DND-41 (cell line): ENCODE measurements at regions not wholly inside any gene's neighbourhood (a gene's known extent, or its start where the extent isn't known, plus 50 kb on each side); places are given as distances from the start of the nearest gene placed in this dataset.

Experiments
- ATAC-seq: fragments of 200-7000 bp; cut with Tn5 transposase; 3 replicates; pipeline ENCODE4 v1.9.1; 2021; ENCODE audit warnings: low read depth; ENCODE audit not compliant: insufficient read depth
- DNase-seq: peaks from one replicate; pipeline ENCODE4 v3.0.0-alpha.2; 2020
- H2AFZ ChIP-seq: 2 replicates; pipeline ENCODE4 v1.6.0; 2012; ENCODE audit warnings: low read depth, low read length
- H3K27ac ChIP-seq: 2 replicates; pipeline ENCODE4 v1.5.1; 2012; ENCODE audit warnings: low read length, inconsistent platforms
- H3K27me3 ChIP-seq: fragments of 200-600 bp; sonication (generic); 2 replicates; pipeline ENCODE4 v1.6.0; 2012; ENCODE audit warnings: low read length, mild to moderate bottlenecking, inconsistent platforms; ENCODE audit not compliant: insufficient read depth, poor library complexity
- H3K36me3 ChIP-seq: 2 replicates; pipeline ENCODE4 v1.5.1; 2012; ENCODE audit warnings: low read length, inconsistent platforms; ENCODE audit not compliant: insufficient read depth
- H3K4me1 ChIP-seq: 2 replicates; pipeline ENCODE4 v1.5.1; 2012; ENCODE audit warnings: mild to moderate bottlenecking, low read length; ENCODE audit not compliant: insufficient read depth
- H3K4me2 ChIP-seq: 2 replicates; pipeline ENCODE4 v1.6.0; 2012; ENCODE audit warnings: mild to moderate bottlenecking, moderate library complexity, low read length, inconsistent platforms; ENCODE audit not compliant: insufficient read depth
- H3K4me3 ChIP-seq, 2 experiments: fragments of 200-600 bp in 1 of 2; shearing (Covaris generic) in 1 of 2; 2 replicates each; pipeline ENCODE4 v1.5.1; 2012 to 2016; ENCODE audit warnings: inconsistent platforms in 2 of 2, low read length in 2 of 2, mild to moderate bottlenecking in 2 of 2, low read depth in 1 of 2, moderate library complexity in 1 of 2
- H3K79me2 ChIP-seq: 2 replicates; pipeline ENCODE4 v1.6.0; 2012; ENCODE audit warnings: low read length, inconsistent platforms; ENCODE audit not compliant: insufficient read depth
- H3K9ac ChIP-seq: 2 replicates; pipeline ENCODE4 v1.6.0; 2012; ENCODE audit warnings: low read depth, mild to moderate bottlenecking, inconsistent platforms, low read length, moderate library complexity
- H3K9me3 ChIP-seq: 2 replicates; pipeline ENCODE4 v1.5.1; 2012; ENCODE audit warnings: low read length, moderate library complexity, mild to moderate bottlenecking, inconsistent platforms; ENCODE audit not compliant: insufficient read depth, severe bottlenecking
- H4K20me1 ChIP-seq: 2 replicates; pipeline ENCODE4 v1.6.0; 2012; ENCODE audit warnings: low read length; ENCODE audit not compliant: insufficient read depth
- EZH2 ChIP-seq: IDR thresholded peaks from 3 replicates; pipeline ENCODE4 v1.6.1; 2012; ENCODE audit warnings: borderline replicate concordance, low read depth, mild to moderate bottlenecking, moderate library complexity, low read length, inconsistent platforms; ENCODE audit not compliant: severe bottlenecking
- TF ChIP-seq, protein P1 (sequence below): IDR thresholded peaks from 2 replicates; pipeline ENCODE4 v1.5.1; 2012; ENCODE audit warnings: borderline replicate concordance, low read length, moderate library complexity, mild to moderate bottlenecking; ENCODE audit not compliant: poor library complexity, severe bottlenecking; ENCODE audit errors: extremely low read depth

DNA sequence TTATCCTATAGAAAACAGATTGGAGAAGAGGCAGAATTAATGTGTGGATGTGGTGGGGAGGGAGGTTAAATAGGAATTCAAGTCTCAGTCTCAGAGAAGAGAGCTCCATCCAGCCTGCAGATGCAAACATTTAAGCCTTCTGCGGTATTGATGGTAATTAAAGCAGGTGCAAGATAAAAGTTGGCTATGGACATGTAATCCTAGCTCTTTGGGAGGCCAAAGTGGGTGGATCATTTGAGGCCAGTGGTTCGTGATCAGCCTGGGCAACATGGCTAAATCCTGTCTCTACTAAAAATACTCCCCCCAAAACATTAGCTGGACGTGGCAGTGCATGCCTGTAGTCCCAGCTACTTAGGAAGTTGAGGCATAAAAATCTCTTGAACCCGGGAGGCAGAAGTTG lies 332.7 kb downstream of the PABPC4L start:
- Histone ChIP-seq H3K27ac (no peak overlapping the region), H3K4me1 (no peaks in the 10 kb centered on the region), H3K4me3 (no peak overlapping the region), H4K20me1 (no peaks in the 10 kb centered on the region), H3K9me3 (no peaks in the 10 kb centered on the region), H3K4me2 (no peak overlapping the region), H3K79me2 (no peaks in the 10 kb centered on the region), H3K9ac (no peak overlapping the region), H3K27me3 (no peaks in the 10 kb centered on the region), H3K36me3 (no peaks in the 10 kb centered on the region), H2AFZ (no peak overlapping the region)
- no peak for DNase-seq
- ATAC-seq, result no peak
- TF ChIP-seq EZH2, result no peak
- TF ChIP-seq, protein P1, sequence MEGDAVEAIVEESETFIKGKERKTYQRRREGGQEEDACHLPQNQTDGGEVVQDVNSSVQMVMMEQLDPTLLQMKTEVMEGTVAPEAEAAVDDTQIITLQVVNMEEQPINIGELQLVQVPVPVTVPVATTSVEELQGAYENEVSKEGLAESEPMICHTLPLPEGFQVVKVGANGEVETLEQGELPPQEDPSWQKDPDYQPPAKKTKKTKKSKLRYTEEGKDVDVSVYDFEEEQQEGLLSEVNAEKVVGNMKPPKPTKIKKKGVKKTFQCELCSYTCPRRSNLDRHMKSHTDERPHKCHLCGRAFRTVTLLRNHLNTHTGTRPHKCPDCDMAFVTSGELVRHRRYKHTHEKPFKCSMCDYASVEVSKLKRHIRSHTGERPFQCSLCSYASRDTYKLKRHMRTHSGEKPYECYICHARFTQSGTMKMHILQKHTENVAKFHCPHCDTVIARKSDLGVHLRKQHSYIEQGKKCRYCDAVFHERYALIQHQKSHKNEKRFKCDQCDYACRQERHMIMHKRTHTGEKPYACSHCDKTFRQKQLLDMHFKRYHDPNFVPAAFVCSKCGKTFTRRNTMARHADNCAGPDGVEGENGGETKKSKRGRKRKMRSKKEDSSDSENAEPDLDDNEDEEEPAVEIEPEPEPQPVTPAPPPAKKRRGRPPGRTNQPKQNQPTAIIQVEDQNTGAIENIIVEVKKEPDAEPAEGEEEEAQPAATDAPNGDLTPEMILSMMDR, result no peak

DNA sequence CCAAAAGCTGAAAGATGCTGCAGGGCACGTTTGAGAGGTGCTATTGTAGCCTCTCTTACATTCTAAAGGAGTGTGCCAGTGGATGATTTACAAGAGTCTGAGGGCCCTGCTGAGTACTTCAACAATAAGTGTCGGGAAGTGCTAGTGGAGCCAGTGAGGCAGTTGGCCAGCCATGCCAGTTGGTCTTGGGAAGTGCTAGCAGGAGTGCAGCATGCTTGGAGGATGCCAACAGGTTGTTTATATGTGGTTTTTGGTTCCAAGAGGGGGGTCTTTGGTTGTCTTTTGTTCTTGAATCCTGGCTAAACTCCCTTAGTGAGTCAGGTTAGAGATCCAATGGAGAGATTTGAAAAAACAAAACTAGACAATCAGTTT lies 335.3 kb downstream of the PABPC4L start:
- Histone ChIP-seq H3K27ac (no peak overlapping the region), H3K36me3 (no peaks in the 10 kb centered on the region), H2AFZ (peak overlapping the region; percentile 20; the same call in 1 of the 2 replicates), H3K4me1 (no peaks in the 10 kb centered on the region), H4K20me1 (no peaks in the 10 kb centered on the region), H3K9me3 (no peaks in the 10 kb centered on the region), H3K4me2 (no peak overlapping the region), H3K4me3 (no peak overlapping the region), H3K79me2 (no peaks in the 10 kb centered on the region), H3K27me3 (no peaks in the 10 kb centered on the region), H3K9ac (no peak overlapping the region)
- TF ChIP-seq, protein P1, result no peak
- TF ChIP-seq EZH2, result no peak
- no peak for DNase-seq
- ATAC-seq, result no peak

DNA sequence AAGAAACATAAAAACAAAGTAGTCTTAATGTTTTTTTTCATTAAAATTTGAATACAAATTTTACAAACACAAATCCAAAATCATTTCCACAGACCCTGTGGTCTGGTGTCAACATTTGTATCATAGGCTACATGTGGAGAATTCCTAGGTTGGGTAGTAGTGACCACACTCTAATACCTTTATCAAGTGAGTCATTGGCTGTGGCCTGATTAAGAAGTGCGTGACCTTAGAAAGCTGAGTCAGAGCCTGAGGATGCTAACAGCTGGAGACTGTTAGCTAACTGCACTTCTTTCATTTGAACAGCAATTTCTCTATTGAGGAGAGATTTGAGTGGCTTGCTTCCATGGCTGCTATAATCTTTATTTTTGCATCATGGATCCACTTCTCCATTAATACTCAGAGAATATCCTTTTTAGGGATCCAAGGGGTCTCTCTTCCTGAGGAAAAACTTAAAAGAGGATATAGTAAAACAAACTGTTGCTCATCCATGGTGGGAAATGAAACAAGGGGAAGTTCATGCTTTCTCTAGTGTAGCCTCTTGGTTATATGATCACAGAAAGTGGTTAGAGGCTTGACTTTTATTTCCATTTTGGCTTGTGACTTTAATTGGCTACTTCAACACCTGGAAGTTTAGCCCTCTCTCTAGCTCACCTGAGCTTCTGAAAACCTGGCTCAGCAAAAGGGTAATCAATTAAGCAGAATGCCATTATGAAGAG lies 335.8 kb downstream of the PABPC4L start:
- Histone ChIP-seq H3K4me2 (no peak overlapping the region), H3K27ac (no peak overlapping the region), H3K4me1 (no peaks in the 10 kb centered on the region), H3K4me3 (no peak overlapping the region), H3K79me2 (no peaks in the 10 kb centered on the region), H3K27me3 (no peaks in the 10 kb centered on the region), H3K9me3 (no peaks in the 10 kb centered on the region), H3K9ac (no peak overlapping the region), H4K20me1 (no peaks in the 10 kb centered on the region), H2AFZ (no peak overlapping the region; the same call in 1 of the 2 replicates), H3K36me3 (no peaks in the 10 kb centered on the region)
- TF ChIP-seq EZH2, result no peak
- TF ChIP-seq, protein P1, result no peak
- no peak for DNase-seq
- peak; percentile 64 for ATAC-seq
